ENCODE measurements at regions not wholly inside any gene's neighbourhood (a gene's known extent, or its start where the extent isn't known, plus 50 kb on each side); places are given as distances from the start of the nearest gene placed in this dataset.
"Not testable (repeated sequence)": the region's sequence is repeated elsewhere in the genome, so short reads cannot be mapped to it uniquely, and the experiment has no call there.

- DNase-seq (ENCODE audit: low read depth in 2 of 2): peak; percentile 10 to 95
These were observed 122.6 kb downstream of the INHBA start for GRCh38 chr7:41579961-41580935.

DNA sequence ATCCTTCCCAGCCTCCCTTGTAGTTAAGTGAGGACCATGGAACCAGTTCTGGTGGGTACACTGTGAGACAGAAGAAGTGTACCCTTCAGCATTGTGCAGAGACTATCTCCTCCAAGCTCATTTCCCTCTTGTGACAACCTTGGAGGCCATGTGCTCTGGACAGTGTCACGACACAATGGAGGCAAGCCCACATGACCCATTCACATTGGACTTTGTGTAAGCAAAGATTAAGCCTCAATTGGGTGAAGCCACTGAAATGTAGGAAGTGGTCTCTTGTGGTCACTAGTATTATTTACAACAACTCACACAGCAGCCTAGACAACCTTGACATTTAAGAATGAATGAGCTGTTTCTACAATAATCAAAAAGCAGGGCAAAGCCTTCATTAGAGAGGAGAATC lies 124.2 kb downstream of the INHBA start:
- no peak for DNase-seq (ENCODE audit: low read depth in 2 of 2)

GRCh38 chr7:41576166-41576565 lies 126.7 kb downstream of the INHBA start:
- peak in 1 of 2 donors; percentile 70 for DNase-seq (ENCODE audit: low read depth in 2 of 2)

DNA sequence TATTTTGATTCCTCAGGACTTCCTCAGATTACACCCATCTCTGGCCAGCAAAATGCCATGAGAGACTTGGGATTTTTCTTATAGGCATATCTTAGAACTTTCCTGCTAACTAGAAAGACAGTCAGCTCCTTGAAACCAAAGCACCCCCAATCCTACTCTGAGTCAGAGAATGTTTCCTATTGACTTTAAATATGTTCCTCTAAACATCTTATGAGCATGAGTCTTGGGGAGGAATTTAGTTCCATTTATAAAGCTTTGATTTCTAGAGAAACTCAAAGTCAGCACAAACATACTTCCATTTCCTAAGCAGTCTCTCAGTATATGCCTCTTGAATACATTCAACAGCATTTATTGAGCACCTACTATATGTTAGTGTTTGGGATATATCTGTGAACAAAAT lies 128.5 kb downstream of the INHBA start:
- DNase-seq (ENCODE audit: low read depth in 2 of 2): peak in 1 of 2 donors; percentile 83

DNA sequence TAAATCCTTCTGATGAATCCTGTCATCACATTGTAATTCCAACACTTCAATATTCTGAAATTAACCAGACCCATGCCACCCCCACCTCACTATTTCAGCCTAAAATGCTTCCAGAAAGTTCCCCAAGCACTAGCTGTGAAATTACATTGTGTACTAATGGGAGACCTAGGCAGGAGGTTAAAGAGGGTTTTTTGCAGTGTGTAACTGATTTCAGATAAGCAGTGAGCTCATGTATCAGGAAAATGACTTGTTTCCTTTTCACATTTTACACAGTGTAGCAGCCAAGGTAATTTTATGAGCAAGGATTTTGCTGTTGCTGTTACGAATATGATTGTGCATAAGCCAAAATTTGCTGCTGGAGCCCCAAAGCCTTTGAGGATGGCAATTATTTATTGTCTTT lies 129.0 kb downstream of the INHBA start:
- DNase-seq (ENCODE audit: low read depth in 2 of 2): peak; percentile 59 to 92

DNA sequence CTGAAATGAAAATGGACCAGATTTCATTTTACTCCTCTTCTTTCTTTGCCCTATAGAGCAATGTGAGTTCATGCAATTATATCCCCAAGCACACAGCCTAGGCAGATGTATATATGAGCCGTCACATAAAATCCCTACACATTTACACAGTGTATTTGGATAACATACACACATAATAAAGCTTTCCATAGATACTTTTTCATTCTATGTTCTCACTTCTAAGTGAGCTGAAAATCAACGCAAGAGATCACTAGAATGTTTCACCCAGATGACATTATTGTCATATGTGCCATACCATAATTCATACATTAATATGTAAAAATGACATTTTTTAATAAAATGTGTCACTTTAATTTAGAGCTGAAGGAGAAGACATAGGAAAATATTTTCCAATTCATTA lies 129.4 kb downstream of the INHBA start:
- DNase-seq (ENCODE audit: low read depth in 2 of 2): no peak

- peak in 1 of 2 donors; percentile 88 for DNase-seq (ENCODE audit: low read depth in 2 of 2)
These were observed 129.9 kb downstream of the INHBA start for GRCh38 chr7:41573015-41573414.

GRCh38 chr7:41571573-41571972 lies 131.3 kb downstream of the INHBA start:
- no peak for DNase-seq (ENCODE audit: low read depth in 2 of 2)

DNA sequence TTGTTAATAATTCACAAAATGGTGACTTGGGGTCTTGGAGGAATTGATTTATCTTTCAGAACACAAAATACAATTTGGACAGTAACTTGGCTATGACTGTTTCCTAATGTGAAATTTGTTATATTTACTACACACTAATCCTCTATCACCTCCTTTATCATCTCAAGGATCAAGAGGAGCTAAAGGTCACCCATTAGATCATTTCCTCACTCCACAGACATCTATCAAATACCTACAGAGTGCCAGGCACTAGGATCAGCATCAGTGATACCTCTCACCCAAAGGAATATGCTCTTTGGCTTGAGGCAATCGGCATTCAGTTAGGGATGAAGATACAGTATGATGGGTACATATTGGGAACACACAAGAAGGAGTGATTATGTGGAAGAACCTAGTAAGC lies 132.1 kb downstream of the INHBA start:
- no peak for DNase-seq (ENCODE audit: low read depth in 2 of 2)

- DNase-seq (ENCODE audit: low read depth in 2 of 2): no peak
These were observed 134.8 kb downstream of the INHBA start for GRCh38 chr7:41568135-41568534.

- peak in 1 of 2 donors; percentile 85 for DNase-seq (ENCODE audit: low read depth in 2 of 2)
These were observed 135.2 kb downstream of the INHBA start for GRCh38 chr7:41567731-41568114.

GRCh38 chr7:41567031-41567730 lies 135.7 kb downstream of the INHBA start:
- DNase-seq (ENCODE audit: low read depth in 2 of 2): no peak

- peak in 1 of 2 donors; percentile 62 for DNase-seq (ENCODE audit: low read depth in 2 of 2)
These were observed 136.3 kb downstream of the INHBA start for GRCh38 chr7:41566581-41566980.

GRCh38 chr7:41565655-41566054 lies 137.2 kb downstream of the INHBA start:
- no peak for DNase-seq (ENCODE audit: low read depth in 2 of 2)

GRCh38 chr7:41559426-41559825 lies 143.5 kb downstream of the INHBA start:
- no peak for DNase-seq (ENCODE audit: low read depth in 2 of 2)

DNA sequence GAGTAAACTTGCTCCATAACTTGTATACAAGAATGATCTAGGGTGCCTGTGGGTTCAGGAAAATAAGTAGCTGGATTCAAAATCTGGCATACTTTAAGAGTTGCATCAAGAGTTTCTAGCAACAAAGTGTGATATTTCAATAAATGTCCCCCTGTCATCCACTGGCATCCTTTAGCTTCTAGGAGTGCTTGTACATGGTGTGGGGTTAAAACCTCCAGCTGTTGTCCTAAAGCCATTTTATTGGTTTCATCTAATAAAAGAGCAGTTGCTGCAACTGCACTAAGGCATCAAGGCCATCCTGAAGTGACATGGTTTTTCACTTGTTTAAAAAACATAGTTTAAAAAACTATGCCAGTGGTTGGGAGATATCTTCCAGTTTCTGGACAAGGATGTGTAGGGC lies 148.4 kb downstream of the INHBA start:
- no peak for DNase-seq (ENCODE audit: low read depth in 2 of 2)

DNA sequence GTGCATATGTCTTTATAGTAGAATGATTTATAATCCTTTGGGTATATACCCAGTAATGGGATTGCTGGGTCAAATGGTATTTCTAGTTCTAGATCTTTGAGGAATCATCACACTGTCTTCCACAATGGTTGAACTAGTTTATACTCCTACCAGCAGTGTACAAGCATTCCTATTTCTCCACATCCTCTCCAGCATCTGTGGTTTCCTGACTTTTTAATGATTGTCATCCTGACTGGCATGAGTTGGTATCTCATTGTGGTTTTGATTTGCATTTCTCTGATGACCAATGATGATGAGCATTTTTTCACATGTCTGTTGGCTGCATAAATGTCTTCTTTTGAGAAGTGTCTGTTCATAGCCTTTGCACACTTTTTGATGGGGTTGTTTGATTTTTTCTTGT lies 152.8 kb downstream of the INHBA start:
- not testable (repeated sequence) for DNase-seq (ENCODE audit: low read depth in 2 of 2)

DNA sequence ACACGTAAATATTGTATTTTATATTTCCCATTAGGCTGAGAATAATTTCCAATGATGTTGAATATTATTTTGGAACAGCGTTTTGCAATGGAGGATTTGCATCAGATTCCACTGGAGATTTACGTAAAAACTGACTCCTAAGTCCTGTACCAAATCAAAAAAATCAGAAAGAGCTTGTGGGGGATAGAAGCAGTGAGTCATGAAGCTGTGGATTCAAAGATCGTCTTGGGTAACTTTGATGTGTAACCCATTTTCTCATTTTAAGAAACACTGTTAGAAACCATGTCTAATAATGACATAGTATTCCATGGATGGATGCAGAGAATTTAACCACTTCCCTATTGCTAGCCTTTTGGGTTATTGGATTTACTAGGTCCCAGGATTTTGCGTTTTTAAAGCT lies 158.6 kb downstream of the INHBA start:
- DNase-seq (ENCODE audit: low read depth in 2 of 2): no peak

DNA sequence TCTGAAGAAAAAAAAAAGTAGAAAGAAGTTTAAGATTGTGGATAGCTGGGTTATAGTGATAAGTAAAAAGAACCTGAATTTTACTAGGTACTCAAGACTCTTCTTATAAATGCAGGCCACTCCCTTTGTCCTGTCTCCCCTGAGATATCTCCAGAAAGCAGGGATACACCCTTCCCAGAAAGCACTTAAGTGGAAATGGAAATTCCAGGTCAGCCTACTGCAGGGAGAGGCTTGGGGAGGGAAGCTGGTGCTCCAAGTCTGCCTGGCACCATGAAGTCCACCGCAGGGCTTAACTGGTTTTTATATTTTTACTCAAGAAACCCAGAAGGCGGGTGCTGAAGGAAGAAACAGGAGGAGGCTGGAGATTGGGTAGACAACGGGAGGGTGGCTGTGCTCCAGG lies 162.3 kb downstream of the INHBA start:
- DNase-seq (ENCODE audit: low read depth in 2 of 2): no peak

- peak in 1 of 2 donors; percentile 1 for DNase-seq (ENCODE audit: low read depth in 2 of 2)
These were observed 163.8 kb downstream of the INHBA start for GRCh38 chr7:41538810-41539724.

DNA sequence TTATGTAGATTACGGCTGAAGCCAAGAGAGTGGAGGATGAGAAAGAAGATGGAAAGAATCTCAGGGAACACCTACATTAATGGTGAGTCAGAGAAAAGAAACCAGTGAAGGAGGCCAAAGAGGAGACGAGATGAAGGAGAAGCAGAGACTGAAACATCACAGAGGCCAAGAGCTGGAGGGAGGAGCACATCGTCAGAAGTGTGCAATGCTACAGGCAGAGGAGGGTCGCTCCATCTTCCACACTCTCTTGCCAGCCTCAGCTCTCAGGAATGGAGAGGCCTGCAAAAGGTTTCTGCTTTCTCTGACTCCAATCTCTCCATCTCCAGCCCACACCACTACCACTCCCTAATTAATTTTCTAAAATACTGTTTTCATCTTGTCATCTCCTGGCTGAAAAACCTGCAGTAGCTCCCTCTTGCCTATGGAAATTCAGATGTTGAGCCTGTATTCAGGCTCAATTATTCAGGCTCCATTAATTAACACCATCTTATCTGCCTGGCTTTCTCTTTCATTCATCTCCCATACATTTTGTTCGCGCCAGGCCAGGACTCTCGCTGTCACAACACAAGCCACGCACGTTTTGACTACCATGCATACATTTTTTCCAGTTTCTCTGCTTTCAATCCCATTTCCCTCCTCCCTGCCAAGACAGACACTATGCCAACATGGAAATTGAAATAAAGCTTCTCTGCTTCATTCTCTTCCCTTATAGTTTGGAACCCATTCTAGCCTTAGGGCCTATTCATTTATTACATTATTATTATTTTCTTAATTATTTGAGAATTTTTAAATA lies 165.8 kb downstream of the INHBA start:
- no peak for DNase-seq (ENCODE audit: low read depth in 2 of 2)

All from dermis microvascular lymphatic vessel endothelial cell (primary cell).